ENCODE measurements at regions not wholly inside any gene's neighbourhood (a gene's known extent, or its start where the extent isn't known, plus 50 kb on each side); places are given as distances from the start of the nearest gene placed in this dataset.
"Not testable (repeated sequence)": the region's sequence is repeated elsewhere in the genome, so short reads cannot be mapped to it uniquely, and the experiment has no call there.

DNA sequence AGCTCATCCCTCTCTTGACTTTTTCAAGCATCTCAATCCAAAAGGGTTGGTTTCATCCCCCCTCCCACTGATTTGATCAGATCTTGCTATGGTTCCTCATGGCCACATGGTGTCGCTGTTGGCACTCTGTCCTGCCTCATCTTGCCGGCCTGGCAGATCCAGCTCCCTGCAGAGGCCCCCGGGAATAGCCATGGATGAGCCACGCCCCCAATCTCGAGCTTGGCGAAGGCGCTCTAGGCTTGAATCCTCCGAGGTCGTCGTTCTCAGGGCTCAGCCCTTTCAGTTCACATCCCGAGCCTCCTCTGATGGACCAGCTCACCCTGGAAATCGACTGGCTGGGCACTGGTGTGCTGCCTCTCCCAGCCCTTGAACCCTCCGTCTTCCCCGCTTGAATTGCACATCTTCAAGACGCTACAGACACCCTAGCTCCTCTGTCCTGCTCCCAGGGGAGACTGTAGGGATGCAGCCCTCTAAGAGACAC, 628.7 kb downstream of the TYW1 start:
- DNase-seq, result peak; percentile 12 to 13

DNA sequence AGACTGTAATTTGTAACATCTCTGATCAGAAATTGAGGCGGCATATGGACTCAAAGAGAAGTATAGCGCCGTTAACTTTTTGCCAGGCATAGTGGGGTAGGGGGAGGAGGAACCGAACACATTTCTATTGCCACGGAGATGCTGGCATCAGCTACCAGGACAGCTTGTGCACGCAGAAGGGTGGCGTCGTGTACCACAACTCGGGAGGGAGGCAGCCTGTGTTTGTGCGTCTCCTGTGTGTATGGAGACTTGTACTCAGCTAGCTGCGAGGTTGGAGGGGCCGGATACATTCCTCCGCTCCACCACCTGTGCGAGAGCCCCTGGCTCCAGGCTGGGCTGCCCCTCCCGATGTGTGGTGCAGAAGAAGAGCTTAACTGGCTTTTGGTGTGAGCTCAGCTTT, 634.8 kb downstream of the TYW1 start:
- no peak for DNase-seq

DNA sequence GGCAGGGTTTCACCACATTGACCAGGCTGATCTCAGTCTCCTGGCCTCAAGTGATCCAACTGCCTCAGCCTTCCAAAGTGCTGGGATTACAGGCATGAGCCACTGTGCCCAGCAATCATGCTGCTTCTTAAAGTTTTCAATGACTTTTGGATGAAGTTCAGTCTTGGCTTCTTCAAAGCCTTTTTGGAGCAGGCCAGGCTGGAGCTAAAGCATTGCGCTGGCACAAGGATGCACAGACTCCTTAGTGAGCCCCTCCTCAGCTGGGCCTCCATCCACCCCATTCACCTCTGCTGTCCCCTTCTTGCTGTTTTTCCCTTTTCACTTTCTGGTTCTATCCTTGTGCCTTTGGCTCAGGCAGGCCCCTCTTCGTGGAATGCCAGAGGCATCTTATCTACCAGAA, 638.6 kb downstream of the TYW1 start:
- DNase-seq, result no peak

DNA sequence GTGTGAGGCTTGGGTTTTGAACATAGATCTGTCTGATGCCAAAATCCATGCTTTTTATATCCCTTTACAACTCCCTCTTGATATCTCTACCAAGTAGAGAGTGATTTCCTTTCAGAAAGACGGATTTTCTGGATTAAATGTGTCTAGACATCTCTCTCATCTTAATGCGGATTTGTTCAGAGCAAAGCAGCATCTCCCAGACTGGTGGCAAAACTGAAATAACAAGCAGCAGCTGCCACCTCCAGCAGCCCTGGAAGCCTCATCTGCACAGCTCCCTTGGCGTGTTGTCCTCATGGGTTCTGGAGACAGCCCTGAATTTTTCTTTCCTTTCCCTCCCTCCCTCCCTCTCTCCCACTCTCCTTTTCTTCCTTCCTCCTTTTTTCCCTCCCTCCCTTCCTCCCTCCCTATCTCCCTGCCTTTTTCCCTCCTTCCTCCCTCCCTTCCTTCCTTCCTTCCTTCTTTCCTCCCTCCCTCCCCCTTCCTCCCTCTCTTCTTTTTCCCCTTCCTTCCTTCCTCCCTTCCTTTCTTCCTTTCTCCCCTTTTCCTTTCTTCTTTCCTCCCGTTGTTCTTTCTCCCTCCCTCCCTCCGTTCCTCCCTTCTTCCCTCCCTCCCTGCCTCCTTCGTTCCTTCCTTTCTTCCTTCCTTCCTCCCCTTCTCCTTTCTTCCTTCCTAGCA, 639.9 kb downstream of the TYW1 start:
- DNase-seq, result no peak

DNA sequence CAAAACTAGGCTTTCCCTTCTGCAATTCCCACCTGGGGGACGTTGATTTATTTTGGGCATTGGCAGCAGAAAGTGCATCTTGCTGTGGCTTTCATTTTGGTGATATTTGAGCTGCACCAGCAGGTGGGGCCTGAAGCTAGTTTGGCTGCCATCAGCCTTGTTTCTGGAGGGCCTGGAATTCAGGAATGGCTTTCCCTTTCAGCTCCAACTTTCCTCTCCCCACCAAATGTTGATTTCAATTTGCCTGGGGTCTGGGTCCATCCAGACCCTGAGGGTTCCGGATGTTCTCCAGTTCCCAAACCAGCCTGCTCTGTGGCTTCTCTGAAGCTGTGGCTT, 640.4 kb downstream of the TYW1 start:
- no peak for DNase-seq

DNA sequence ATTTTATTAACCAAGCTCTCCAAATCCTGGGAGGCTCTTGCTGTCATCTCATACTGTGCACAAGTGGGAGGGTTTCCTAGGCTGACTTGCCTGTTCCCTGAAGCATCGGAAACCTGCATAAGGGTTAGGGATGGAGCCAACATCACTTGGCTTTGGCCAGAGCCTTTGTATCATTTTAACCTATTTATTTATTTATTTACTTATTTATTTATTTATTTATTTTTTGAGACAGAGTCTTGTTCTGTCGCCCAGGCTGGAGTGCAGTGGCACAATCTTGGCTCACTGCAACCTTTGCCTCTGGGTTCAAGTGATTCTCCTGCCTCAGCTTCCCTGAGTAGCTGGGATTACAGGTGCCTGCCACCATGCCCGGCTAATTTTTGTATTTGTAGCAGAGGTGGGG, 645.9 kb downstream of the TYW1 start:
- not testable (repeated sequence) for DNase-seq

DNA sequence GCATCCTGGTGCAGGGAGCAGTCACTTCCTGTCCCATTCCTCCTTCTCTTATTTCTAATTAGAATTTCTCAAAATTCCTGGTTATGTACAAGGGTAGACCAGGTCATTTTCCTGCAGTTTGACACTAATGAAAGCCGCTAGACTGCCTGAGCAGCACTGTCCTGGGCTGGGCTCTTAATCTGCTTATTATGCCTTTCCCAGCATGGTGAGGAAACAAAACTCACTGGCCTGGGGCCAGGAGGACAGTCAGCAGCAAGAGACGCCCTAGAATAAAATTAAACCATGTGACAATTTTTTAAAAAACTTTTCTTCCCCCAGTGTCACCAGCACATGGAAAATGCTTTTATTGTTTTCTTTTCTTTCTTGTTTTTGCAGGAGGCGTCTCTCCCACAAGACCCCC, 647.5 kb downstream of the TYW1 start:
- no peak for DNase-seq

DNA sequence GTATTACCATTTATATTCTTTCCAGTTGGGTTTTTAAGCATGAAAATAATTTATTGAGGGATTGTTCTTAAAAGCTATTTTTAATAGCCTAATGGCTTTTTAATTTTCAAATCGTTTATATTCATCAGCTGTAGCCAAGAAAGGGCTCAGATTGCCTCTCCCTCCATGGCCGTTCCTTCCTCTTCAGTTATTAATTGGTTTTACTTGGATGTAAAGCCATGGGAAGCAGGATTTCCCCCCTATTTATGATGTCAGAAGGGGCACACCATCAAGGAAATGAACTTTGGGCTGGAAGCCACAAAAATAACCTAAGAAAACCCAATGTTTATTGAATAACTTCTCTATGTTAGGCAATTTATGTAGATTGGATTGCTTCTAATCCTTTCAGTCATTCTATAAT, 656.3 kb downstream of the TYW1 start:
- DNase-seq, result no peak

DNA sequence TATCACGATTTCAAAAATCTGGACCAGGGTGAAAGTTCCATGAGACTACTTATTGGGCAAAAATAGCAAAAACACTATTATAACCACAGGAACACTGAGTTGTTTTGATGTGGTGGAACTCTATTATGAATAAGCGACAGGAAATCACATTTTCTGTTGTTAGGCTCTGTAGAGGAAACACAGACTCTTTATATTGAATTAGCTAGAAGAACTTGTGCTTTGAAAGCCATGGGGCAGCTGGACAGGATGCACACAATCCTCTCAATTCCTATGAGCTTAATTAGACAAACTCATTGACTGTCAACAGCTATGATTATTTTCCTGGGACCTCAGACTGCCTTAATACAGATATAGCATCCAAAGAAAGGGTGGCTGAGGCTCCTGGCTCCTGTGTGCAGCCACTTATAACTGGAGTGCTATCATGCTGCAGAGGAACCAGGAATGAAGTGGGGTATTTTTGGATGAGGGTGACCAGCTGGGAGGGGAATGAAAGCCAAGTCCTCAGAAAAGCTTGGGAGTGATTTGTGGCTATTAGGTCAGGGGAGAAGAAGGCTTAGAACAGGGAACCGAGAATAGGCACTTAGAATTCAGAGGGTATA, 657.3 kb downstream of the TYW1 start:
- DNase-seq, result no peak

DNA sequence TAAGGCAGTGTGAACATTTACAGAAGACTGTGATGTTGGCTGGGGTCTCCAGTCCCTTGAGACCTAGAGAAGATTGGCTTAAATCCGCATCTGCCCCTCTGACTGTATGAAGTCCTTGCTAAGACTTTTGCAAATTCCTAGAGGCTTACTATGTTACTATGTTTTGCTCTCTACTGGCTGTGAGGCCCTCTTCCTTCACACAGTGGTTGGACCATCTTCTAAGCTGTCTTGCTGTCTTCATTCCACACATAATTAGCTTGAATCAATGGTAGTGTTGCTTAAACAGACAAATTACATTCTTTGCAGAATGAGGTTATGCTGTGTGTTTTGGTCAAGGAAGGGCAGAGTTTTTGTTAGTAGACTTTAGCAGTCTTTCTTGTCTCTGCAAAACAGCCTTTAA, 658.0 kb downstream of the TYW1 start:
- DNase-seq, result no peak

DNA sequence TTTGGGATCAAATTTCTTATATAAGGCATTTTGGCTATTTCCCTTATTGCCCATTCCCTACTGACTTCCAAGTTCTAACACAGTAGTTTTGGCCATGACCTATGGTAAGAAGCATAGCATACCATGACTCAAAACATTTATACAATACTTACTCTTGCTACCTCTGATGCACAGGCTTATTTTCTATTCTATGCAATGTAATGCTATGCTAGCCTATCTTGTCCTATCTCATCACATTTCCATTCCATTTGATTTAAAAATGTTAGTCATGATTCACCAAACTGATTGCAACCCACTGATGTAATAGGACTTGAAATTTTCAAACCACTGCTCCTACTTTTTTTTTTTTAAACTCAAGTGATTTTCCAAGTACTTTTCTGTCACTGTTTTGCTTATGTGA, 658.5 kb downstream of the TYW1 start:
- DNase-seq, result no peak

DNA sequence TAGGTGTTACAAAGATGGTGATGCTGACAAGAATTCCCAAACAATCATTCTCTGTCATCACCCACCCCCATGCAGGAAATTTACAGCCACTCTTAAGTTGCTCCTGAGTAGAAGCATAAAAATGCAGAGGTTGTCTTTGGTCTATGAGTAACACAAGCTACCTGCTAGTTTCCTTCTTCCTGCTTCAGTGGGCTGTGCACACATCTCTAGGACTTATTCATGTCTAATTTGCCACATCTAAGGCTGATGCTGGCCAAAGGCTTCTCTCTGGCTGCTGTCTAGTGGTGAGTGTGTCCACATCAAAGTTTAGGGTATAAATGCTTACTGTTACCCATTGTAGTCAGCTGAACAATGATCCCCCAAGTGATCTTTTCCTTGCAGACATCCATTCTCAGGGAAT, 662.5 kb downstream of the TYW1 start:
- DNase-seq, result no peak

DNA sequence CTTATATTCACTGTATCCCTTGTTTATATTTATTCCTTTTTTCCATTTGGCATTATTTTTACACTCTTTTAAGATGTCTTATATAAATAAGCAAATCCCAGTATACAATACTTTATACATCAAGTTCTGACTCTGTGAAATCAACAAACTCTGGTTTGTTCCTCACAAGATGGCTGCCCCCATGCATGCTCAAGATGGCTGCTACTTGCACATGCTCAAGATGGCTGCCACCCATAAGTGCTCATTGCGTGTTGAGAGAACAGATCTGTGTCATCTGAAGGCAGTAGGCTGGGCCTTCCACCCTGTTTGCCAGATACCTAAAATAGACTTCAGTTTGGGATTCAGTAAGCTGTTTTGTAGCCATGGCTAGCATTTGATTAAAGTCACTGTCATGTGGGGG, 666.2 kb downstream of the TYW1 start:
- DNase-seq, result no peak

DNA sequence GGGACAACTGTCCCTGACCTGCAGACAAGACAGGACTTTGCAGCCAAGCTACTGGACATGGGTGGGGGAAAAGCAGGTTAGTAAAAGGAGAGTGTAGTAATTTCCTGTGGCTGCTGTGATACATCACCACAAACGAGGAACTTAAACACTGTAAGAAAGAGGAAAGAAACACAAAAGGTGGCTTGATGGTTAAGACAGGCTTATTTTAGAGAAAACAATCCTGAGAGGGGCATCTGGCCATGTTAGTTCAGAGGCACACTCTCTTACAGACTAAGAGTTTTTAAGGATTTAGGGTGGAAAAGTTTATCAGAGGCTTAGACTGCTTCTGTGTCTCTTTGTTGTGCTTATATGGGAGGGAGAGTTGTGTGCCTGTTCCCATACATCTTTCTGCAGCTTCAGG, 667.0 kb downstream of the TYW1 start:
- no peak for DNase-seq

DNA sequence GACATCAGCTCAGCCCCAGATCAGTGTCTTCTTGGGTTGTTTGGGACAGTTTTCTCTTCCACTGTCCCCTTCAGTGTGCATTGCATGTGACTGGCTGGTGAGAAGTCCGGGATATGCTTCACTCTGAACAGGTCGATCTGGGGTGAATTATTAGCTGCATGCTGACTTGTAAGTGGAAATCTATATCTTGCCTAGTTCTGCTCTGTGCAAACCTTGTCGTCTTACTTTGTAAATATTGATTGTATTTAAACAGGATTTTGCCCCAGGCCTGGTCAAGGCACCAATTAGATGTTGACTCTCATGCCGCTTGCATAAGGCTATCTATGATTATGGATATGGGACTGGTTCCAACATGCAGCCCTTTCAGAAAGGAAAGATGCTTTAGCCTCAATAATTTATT, 669.7 kb downstream of the TYW1 start:
- DNase-seq, result not testable (repeated sequence)

DNA sequence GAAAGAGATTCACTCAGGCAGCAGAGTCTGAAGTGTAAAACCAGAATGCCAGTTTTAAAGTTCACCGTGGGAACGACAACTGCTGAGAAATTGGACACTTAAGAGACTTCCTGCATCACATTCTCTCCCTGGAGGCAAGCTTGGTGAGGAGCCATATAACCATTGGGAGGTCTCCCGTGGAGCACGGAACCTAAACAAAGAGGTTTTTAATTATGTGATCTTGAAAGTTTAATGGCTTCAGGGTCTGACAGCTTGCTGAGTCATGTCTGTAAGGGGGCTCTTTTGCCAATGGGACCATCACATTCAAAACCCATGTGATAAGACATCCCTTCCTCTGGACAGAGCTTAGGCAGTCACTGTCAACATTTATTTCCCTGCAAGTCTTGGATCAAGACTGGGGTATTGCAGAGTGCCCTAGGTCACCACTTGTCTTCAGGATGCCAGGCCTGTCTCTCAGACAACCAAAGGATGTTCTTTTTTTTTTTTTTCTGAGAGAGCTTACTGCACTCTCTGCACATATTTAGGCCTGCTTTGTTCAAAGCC, 674.4 kb downstream of the TYW1 start:
- no peak for DNase-seq

DNA sequence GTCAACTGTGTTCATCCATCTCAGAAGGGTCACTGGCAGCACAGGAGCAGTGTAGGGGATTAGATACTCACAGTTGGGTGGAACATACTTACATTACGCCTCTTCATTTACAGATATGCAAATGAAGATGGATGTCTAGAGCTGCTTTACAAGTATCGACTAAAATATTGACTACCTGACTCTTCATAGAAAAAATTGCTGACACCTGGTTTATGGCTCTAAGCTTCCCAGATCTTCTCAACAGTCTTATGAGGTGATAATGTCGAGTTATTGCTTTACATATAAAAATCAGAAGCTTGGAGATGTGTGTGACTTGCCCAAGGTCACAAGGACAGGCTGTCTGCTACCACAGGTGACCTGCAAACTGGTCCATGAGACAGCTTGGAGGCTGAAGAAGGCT, 677.2 kb downstream of the TYW1 start:
- no peak for DNase-seq

DNA sequence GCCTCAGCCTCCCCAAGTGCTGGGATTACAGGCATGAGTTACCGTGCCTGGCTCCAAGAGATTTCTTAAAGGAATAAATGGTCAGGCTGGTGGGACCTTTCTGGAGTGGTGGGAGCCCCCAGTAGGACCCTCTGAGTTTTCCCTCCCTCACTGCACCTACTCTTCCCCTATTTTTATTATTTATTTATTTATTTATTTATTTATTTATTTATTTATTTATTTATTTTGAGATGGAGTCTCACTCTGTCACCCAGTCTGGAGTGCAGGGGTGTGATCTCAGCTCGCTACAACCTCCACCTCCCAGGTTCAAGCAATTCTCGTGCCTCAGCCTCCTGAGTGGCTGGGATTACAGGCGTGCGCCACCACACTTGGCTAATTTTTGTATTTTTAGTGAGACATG, 678.2 kb downstream of the TYW1 start:
- not testable (repeated sequence) for DNase-seq

DNA sequence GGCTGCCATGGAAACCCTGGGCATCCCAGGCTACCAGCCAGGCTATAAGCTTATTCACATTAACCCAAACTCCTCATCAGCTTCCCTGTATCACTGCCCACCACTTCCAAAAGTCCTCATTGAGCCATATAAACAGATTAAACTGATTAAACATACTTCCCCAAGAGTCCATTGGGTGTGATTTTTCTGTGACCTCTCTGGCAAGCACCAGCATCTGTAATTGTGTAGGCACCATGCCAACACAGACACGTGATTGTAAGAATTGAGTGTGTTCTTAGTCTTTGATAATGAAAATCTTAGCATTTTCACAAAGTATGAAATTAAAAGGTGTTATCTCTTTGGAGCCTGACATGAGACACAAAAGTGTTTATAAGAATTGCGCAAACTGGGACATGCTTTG, 679.3 kb downstream of the TYW1 start:
- DNase-seq, result no peak

DNA sequence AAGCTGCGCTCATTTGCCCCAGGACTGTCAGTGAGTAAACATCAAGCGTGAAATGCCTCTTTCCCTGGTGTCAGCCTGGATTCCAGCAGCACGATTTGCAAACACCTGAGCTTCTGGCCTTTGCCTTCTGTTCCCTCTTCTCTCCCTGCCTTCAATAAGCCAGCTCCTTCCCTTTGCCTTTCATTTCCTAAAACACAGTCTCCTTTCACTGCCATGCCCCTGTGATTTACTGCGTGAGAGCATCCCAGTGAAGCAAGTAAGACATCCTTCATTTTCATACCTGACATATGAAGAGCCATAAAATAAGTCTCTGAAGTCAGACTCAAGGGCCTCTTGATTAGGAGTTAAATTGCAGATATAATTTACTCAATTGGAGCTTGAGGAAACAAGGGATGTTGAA, 681.8 kb downstream of the TYW1 start:
- no peak for DNase-seq

DNA sequence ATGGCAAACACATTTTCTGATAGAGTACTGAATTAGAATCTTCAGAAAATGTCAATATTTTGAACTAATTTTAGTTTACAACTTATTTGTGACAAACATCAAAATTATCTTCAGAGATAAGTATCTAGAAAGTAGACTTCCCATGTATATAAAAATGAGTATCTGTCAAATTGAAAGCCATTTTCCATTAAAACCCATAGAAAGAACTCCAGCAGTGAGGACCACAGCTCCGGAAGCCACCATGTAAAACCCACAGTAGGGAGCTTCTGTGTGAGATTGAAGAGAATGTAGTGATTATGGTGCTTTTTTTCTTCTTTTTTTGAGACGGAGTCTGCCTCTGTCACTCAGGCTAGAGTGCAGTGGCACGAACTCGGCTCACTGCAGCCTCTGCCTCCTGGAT, 687.0 kb downstream of the TYW1 start:
- no peak for DNase-seq

DNA sequence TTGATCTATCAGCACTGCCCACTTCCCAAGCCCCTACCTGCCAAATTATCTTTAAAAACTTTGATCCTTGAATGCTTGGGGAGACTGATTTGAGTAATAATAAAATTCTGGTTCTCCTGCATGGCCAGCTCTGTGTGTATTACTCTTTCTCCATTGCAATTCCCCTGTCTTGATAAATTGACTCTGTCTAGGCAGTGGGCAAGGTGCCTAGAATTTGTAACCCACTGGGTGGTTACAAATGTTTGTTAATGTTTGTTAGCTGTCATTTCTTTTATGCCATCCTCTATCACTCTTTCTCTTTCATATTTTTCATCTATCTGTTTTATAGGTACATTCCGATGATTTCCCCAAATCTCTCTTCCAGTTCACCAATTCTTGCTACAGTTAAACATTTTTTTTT, 694.1 kb downstream of the TYW1 start:
- DNase-seq, result no peak

DNA sequence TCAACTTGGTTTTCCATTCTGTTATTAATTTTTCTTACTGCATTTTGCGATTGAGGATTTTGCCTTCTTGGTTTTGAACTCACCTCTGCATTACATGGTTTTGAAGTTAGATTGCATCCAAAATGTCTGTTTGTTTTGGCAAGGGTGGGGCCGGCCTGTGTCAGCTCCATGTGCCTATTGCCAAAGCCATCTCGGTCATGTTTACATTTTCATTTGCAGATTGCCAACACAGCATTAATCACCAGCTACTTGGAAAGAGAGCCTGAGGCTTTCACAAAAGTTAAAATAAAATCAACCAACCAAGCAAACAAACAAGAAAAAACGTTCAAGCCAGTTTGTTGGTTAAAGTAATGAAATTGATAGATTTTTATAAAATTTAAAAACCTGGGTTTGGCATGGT, 695.8 kb downstream of the TYW1 start:
- DNase-seq, result no peak

DNA sequence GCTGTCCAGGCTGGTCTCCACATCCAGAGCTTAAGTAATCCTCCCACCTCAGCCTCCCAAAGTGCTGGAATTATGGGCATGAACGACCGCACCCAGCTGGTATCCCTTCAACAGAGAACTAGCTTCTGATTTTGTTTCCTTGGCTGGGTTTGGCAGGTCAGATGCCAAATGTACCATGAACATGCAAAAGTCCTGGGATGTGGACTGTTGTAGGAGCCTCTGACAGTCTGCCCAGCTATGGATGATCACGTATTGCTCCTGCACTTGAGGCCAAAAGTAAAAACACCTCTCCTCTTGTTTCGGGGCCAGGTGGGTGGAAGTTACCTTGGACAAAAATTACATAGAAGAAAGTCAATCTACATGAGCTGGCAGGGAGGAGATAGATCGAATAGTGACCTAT, 699.5 kb downstream of the TYW1 start:
- DNase-seq, result no peak

DNA sequence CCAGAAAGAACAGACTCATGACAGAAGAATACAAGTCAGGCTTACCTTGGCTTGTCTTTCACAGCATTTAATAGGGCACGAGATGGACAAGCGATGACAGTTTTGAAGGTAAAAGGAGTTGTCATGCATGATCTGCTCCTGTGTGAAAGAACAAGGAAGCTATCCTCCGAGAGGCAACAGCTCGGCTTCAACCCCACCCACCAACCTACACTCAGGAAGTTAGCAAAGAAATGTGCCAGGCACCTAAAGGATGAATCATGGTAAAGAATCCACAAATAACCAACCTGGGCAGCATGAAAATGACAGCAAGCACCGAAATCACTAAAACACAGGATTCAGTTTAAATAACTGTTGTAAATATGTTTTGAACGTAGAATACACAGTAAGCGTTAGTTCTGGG, 700.2 kb downstream of the TYW1 start:
- DNase-seq, result no peak
